ENCODE measurements at regions not wholly inside any gene's neighbourhood (a gene's known extent, or its start where the extent isn't known, plus 50 kb on each side); places are given as distances from the start of the nearest gene placed in this dataset.

DNA sequence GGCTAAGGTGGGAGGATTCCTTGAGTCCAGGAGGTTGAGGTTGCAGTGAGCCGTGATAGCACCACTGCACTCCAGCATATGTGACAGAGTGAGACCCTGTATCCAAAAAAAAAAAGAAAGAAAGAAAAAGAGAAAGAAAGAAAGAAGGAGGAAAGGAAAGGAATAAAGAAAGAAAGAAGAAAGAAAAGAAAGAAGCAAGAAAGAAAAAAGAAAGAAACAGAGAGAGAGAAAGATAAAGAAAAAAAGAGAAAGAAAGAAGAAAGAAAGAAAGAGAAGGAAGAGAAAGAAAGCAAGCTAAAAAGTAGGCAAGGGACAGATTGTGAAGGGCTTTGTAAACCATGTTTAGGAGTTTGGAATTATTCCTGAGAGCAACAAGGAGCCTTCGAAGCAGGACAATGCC, 80.1 kb downstream of the MAB21L3 start:
- no peak overlapping the region for H3K4me3 ChIP-seq (ENCODE audit: control insufficient read depth in 2 of 3, extremely low read depth in 1 of 3, insufficient read depth in 2 of 3, low read depth in 1 of 3, low read length in 3 of 3)
- no peak for FAIRE-seq
- H3K9me3 ChIP-seq (ENCODE audit: control insufficient read depth, low read depth, low read length), result no peaks in the 10 kb centered on the region
- H3K9me1 ChIP-seq (ENCODE audit: control insufficient read depth, extremely low read depth, insufficient read depth, low read length), result no peaks in the 10 kb centered on the region
- no peak overlapping the region for H3K27ac ChIP-seq (ENCODE audit: control insufficient read depth, insufficient read depth, low read length)
- H3K27me3 ChIP-seq (ENCODE audit: control insufficient read depth, extremely low read depth, insufficient read depth, low read length), result no peaks in the 10 kb centered on the region
- TF ChIP-seq, protein P1, sequence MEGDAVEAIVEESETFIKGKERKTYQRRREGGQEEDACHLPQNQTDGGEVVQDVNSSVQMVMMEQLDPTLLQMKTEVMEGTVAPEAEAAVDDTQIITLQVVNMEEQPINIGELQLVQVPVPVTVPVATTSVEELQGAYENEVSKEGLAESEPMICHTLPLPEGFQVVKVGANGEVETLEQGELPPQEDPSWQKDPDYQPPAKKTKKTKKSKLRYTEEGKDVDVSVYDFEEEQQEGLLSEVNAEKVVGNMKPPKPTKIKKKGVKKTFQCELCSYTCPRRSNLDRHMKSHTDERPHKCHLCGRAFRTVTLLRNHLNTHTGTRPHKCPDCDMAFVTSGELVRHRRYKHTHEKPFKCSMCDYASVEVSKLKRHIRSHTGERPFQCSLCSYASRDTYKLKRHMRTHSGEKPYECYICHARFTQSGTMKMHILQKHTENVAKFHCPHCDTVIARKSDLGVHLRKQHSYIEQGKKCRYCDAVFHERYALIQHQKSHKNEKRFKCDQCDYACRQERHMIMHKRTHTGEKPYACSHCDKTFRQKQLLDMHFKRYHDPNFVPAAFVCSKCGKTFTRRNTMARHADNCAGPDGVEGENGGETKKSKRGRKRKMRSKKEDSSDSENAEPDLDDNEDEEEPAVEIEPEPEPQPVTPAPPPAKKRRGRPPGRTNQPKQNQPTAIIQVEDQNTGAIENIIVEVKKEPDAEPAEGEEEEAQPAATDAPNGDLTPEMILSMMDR (optimal IDR thresholded peaks at IDR 0.05 in 1 of 3, IDR thresholded peaks at IDR 0.05 in 1 of 3, conservative IDR thresholded peaks at IDR 0.05 in 1 of 3; ENCODE audit: extremely low read depth in 1 of 3, insufficient read depth in 2 of 3, low read length in 3 of 3), result no peak
- no peak for TF ChIP-seq EZH2 (IDR thresholded peaks at IDR 0.05; ENCODE audit: low read length)
- no peaks in the 10 kb centered on the region for H3K4me1 ChIP-seq (ENCODE audit: control insufficient read depth, extremely low read depth, insufficient read depth, low read length)
- no peaks in the 10 kb centered on the region for H4K20me1 ChIP-seq (ENCODE audit: control insufficient read depth, extremely low read depth, insufficient read depth, low read length)
- no peak overlapping the region for H3K4me2 ChIP-seq (ENCODE audit: control insufficient read depth, extremely low read depth, insufficient read depth, low read depth, low read length)
- no peak overlapping the region for H3K9ac ChIP-seq (ENCODE audit: control insufficient read depth, extremely low read depth, insufficient read depth, low read length)
- dilution Hi-C loops (cut with MboI; ENCODE audit: extremely low pct_ligation_motif_present, low sequenced_read_pairs), result no loop called here
- no peaks in the 10 kb centered on the region for H3K36me3 ChIP-seq (ENCODE audit: control insufficient read depth in 2 of 2, extremely low read depth in 1 of 2, insufficient read depth in 2 of 2, low read length in 2 of 2)
- DNase-seq (ENCODE audit: low read depth, low spot score), result no peak
- no peaks in the 10 kb centered on the region for H3K79me2 ChIP-seq (ENCODE audit: control insufficient read depth, insufficient read depth, low read length)
- no peak overlapping the region for H2AFZ ChIP-seq (ENCODE audit: control insufficient read depth, low read length)

DNA sequence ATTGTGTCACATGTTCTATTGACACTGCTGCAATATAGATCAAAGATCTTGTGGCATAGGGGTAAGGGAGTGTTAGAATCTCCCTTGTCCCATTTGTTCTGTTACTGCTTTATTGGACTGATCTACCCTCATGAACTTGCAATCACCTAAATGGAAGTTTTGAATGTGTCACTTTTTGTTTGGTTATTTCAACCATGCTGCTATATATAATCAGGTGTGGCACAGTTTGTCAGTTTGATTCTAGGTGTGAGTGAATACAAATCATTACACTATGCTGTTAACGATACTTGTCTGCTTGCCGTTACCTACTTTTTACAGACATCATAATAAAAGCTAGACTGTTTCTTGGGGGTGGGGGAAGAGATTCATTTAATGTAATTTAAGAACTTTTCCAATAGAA, 82.6 kb downstream of the MAB21L3 start:
- DNase-seq (ENCODE audit: low read depth, low spot score) (no peak), FAIRE-seq (no peak)
- Histone ChIP-seq H3K9me1 (ENCODE audit: control insufficient read depth, extremely low read depth, insufficient read depth, low read length) (no peaks in the 10 kb centered on the region), H2AFZ (ENCODE audit: control insufficient read depth, low read length) (no peak overlapping the region), H3K27ac (ENCODE audit: control insufficient read depth, insufficient read depth, low read length) (no peak overlapping the region), H3K36me3 (ENCODE audit: control insufficient read depth in 2 of 2, extremely low read depth in 1 of 2, insufficient read depth in 2 of 2, low read length in 2 of 2) (no peaks in the 10 kb centered on the region), H3K4me2 (ENCODE audit: control insufficient read depth, extremely low read depth, insufficient read depth, low read depth, low read length) (no peak overlapping the region), H3K79me2 (ENCODE audit: control insufficient read depth, insufficient read depth, low read length) (no peaks in the 10 kb centered on the region), H3K4me1 (ENCODE audit: control insufficient read depth, extremely low read depth, insufficient read depth, low read length) (no peaks in the 10 kb centered on the region), H3K27me3 (ENCODE audit: control insufficient read depth, extremely low read depth, insufficient read depth, low read length) (no peaks in the 10 kb centered on the region), H3K9ac (ENCODE audit: control insufficient read depth, extremely low read depth, insufficient read depth, low read length) (no peak overlapping the region), H4K20me1 (ENCODE audit: control insufficient read depth, extremely low read depth, insufficient read depth, low read length) (no peaks in the 10 kb centered on the region), H3K9me3 (ENCODE audit: control insufficient read depth, low read depth, low read length) (no peaks in the 10 kb centered on the region), H3K4me3 (ENCODE audit: control insufficient read depth in 2 of 3, extremely low read depth in 1 of 3, insufficient read depth in 2 of 3, low read depth in 1 of 3, low read length in 3 of 3) (no peak overlapping the region)
- TF ChIP-seq, protein P1 (optimal IDR thresholded peaks at IDR 0.05 in 1 of 3, IDR thresholded peaks at IDR 0.05 in 1 of 3, conservative IDR thresholded peaks at IDR 0.05 in 1 of 3; ENCODE audit: extremely low read depth in 1 of 3, insufficient read depth in 2 of 3, low read length in 3 of 3), result no peak
- no peak for TF ChIP-seq EZH2 (IDR thresholded peaks at IDR 0.05; ENCODE audit: low read length)
- dilution Hi-C loops (cut with MboI; ENCODE audit: extremely low pct_ligation_motif_present, low sequenced_read_pairs), result no loop called here
